ENCODE measurements at regions not wholly inside any gene's neighbourhood (a gene's known extent, or its start where the extent isn't known, plus 50 kb on each side); places are given as distances from the start of the nearest gene placed in this dataset.

DNA sequence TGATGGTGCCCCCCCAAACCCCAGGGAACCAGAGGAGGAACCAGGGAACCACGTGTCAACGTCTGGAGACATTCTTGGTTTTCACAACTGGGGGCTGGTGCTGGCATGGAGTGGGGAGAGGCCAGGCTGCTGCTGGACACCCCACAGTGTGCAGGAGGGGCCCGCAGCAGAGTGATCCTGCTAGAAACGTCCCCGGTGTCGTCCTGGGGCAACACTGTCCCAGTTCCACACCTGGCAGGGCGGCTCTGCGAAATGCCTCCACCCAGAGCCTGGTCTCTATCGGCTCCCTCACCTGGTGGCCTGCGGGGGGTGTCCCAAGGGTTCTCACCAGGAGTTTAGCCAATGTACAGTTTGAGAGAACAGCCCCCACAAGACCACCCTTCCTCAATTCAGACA lies 226.3 kb downstream of the CTTN start:
- TF ChIP-seq, protein P1, sequence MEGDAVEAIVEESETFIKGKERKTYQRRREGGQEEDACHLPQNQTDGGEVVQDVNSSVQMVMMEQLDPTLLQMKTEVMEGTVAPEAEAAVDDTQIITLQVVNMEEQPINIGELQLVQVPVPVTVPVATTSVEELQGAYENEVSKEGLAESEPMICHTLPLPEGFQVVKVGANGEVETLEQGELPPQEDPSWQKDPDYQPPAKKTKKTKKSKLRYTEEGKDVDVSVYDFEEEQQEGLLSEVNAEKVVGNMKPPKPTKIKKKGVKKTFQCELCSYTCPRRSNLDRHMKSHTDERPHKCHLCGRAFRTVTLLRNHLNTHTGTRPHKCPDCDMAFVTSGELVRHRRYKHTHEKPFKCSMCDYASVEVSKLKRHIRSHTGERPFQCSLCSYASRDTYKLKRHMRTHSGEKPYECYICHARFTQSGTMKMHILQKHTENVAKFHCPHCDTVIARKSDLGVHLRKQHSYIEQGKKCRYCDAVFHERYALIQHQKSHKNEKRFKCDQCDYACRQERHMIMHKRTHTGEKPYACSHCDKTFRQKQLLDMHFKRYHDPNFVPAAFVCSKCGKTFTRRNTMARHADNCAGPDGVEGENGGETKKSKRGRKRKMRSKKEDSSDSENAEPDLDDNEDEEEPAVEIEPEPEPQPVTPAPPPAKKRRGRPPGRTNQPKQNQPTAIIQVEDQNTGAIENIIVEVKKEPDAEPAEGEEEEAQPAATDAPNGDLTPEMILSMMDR (IDR thresholded peaks at IDR 0.05): no peak
- TF ChIP-seq POLR2A (IDR thresholded peaks at IDR 0.05): no peak
